ENCODE measurements at regions not wholly inside any gene's neighbourhood (a gene's known extent, or its start where the extent isn't known, plus 50 kb on each side); places are given as distances from the start of the nearest gene placed in this dataset.

DNA sequence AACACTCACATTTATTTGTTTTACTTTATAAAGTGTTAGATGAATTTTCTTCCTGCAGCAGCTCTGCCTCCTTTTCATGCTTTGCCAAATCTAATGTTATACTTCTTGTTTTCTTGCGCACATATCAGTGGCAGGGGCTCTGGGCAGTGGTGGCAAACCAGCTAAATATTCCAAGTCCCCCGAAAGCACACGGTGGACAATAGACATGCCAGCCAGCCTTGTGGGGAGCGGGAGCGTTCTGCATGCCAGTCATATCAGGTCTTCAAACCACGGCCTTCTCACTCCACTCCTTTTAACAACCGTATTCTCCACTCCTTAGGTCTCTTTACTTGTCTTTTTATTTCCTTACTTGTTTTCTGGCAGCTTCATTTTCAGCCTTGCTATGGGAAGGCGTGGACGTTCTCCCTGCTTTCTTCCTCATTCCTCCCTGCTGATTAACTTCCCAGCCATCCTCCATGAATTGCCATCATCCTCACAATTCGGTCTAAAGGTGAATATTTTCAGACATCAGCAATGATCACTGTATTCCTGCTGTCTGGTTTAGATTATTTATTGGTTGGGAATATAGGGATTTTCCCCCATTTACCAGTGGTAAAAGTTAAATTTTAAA lies 77.1 kb upstream of the WASF3 start:
- TF ChIP-seq CTCF (IDR thresholded peaks at IDR 0.05; ENCODE audit: poor library complexity) = no peak
- TF ChIP-seq EZH2 (IDR thresholded peaks at IDR 0.05; ENCODE audit: borderline replicate concordance) = no peak
